Breast epithelium (tissue), 4 donors: ENCODE measurements at regions not wholly inside any gene's neighbourhood (a gene's known extent, or its start where the extent isn't known, plus 50 kb on each side); places are given as distances from the start of the nearest gene placed in this dataset.

Source experiments
- DNase-seq, 2 donors: peaks; one replicate each; pipeline ENCODE4 v3.0.0-alpha.2; 2019; ENCODE audit warnings: low spot score in 2 of 2
- H3K27ac ChIP-seq, 2 donors: fragments of 200-600 bp; sonication (generic) in 1 of 2; one replicate each; pipeline ENCODE4 v1.5.1; 2016 to 2019; ENCODE audit warnings: mild to moderate bottlenecking in 1 of 2
- H3K27me3 ChIP-seq, 2 donors: fragments of 200-600 bp; sonication (generic) in 1 of 2; one replicate each; pipeline versions ENCODE4 v1.5.1 to v1.6.0; 2017 to 2019; ENCODE audit warnings: control low read depth in 1 of 2, mild to moderate bottlenecking in 1 of 2
- H3K36me3 ChIP-seq: fragments of 200-600 bp; one replicate; pipeline ENCODE4 v1.5.1; 2019
- H3K4me1 ChIP-seq, 2 donors: fragments of 200-600 bp; sonication (generic); one replicate each; pipeline ENCODE4 v1.5.1; 2016 to 2019; ENCODE audit warnings: control low read depth in 1 of 2
- H3K4me3 ChIP-seq, 3 donors: fragments of 200-600 bp; sonication (generic); 1 replicate in 2 of 3; 2 replicates in 1 of 3; pipeline ENCODE4 v1.5.1; 2016 to 2019; ENCODE audit warnings: mild to moderate bottlenecking in 3 of 3, moderate library complexity in 2 of 3
- H3K9me3 ChIP-seq, 2 donors: fragments of 200-600 bp; sonication (generic) in 1 of 2; one replicate each; pipeline ENCODE4 v1.5.1; 2016 to 2019; ENCODE audit warnings: control low read depth in 1 of 2
- POLR2A ChIP-seq: fragments of 450-650 bp; IDR thresholded peaks from one replicate; pipeline ENCODE4 v1.6.1; 2016; ENCODE audit warnings: antibody characterized with exemption, mild to moderate bottlenecking, moderate library complexity
- POLR2AphosphoS5 ChIP-seq, 3 donors: sonication (generic); formaldehyde crosslinking; IDR thresholded peaks; one replicate each; pipeline ENCODE4 v1.6.1; 2017; ENCODE audit warnings: antibody characterized with exemption in 3 of 3
- intact Hi-C: fragments of 100-400 bp; cut with DNase I; formaldehyde crosslinking; loops from one replicate; pipeline ENCODE4 v1.15.1; 2023; ENCODE audit warnings: low total_unique reads
- TF ChIP-seq, protein P1 (sequence below), 3 donors: fragments of 450-650 bp; IDR thresholded peaks; one replicate each; pipeline ENCODE4 v1.5.1; 2016 to 2017; ENCODE audit warnings: antibody characterized with exemption in 3 of 3, mild to moderate bottlenecking in 3 of 3, moderate library complexity in 3 of 3

DNA sequence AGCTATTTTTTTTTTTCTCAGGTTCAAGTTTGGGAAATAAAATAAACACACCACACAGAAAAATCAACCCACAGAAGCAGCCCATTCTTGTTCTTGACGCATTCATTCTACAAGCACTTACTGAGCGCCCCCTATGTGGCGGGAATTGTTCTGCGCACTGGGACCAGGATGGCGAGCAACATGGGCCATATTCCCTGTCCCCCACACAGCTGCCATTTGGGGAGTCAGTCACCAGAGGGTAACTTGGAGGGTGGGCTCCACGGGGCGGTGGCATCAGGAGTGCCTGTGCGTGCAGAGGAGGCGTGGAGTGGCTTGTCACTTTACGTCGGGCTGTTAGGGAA, 185.0 kb upstream of the PDE10A start:
- TF ChIP-seq, protein P1, sequence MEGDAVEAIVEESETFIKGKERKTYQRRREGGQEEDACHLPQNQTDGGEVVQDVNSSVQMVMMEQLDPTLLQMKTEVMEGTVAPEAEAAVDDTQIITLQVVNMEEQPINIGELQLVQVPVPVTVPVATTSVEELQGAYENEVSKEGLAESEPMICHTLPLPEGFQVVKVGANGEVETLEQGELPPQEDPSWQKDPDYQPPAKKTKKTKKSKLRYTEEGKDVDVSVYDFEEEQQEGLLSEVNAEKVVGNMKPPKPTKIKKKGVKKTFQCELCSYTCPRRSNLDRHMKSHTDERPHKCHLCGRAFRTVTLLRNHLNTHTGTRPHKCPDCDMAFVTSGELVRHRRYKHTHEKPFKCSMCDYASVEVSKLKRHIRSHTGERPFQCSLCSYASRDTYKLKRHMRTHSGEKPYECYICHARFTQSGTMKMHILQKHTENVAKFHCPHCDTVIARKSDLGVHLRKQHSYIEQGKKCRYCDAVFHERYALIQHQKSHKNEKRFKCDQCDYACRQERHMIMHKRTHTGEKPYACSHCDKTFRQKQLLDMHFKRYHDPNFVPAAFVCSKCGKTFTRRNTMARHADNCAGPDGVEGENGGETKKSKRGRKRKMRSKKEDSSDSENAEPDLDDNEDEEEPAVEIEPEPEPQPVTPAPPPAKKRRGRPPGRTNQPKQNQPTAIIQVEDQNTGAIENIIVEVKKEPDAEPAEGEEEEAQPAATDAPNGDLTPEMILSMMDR (IDR thresholded peaks at IDR 0.05): no peak
- no peak overlapping the region for H3K4me3 ChIP-seq
- DNase-seq: no peak
- intact Hi-C loops: no loop called here
- H3K27ac ChIP-seq: no peak overlapping the region
- H3K9me3 ChIP-seq: no peaks in the 10 kb centered on the region
- H3K27me3 ChIP-seq: no peaks in the 10 kb centered on the region
- H3K36me3 ChIP-seq: no peaks in the 10 kb centered on the region
- H3K4me1 ChIP-seq: no peaks in the 10 kb centered on the region

DNA sequence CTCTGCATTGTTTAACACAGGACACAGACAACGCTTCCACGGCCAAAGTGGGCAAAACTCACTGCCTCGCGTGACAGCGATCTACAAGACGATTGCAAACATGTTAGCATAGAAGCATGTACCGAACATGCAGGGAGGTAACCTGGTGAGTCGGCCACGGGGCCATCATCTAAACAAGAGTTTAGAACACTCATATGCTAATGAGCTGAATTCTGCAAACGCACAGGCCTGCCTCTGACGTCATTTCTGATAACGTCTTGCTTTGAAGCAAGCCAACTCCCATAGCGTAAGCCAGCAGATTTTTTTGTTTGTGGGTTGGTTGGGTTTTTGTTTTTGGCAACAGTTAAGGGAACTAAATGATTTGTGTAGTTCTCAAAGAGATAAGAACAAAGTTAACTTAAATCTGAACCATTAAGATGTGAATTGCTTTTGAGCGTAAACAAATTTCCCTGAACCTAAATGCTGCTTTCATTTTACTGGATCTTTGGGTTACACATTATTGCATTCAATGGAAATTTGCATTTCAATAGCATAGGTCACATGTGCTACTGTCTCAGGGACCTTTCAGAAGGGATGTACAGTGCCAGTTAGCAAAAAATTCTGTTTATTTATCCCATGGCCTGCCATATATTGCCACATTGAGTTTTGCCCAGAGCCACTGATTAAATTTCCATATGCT, 184.5 kb upstream of the PDE10A start:
- H3K4me3 ChIP-seq: no peak overlapping the region
- intact Hi-C loops: no loop called here
- H3K9me3 ChIP-seq: no peaks in the 10 kb centered on the region
- TF ChIP-seq POLR2A: no peak
- TF ChIP-seq POLR2AphosphoS5 (IDR thresholded peaks at IDR 0.05): no peak
- TF ChIP-seq, protein P1 (IDR thresholded peaks at IDR 0.05): no peak
- no peaks in the 10 kb centered on the region for H3K27me3 ChIP-seq
- no peak overlapping the region for H3K27ac ChIP-seq
- no peaks in the 10 kb centered on the region for H3K4me1 ChIP-seq
- DNase-seq: no peak
- H3K36me3 ChIP-seq: no peaks in the 10 kb centered on the region

DNA sequence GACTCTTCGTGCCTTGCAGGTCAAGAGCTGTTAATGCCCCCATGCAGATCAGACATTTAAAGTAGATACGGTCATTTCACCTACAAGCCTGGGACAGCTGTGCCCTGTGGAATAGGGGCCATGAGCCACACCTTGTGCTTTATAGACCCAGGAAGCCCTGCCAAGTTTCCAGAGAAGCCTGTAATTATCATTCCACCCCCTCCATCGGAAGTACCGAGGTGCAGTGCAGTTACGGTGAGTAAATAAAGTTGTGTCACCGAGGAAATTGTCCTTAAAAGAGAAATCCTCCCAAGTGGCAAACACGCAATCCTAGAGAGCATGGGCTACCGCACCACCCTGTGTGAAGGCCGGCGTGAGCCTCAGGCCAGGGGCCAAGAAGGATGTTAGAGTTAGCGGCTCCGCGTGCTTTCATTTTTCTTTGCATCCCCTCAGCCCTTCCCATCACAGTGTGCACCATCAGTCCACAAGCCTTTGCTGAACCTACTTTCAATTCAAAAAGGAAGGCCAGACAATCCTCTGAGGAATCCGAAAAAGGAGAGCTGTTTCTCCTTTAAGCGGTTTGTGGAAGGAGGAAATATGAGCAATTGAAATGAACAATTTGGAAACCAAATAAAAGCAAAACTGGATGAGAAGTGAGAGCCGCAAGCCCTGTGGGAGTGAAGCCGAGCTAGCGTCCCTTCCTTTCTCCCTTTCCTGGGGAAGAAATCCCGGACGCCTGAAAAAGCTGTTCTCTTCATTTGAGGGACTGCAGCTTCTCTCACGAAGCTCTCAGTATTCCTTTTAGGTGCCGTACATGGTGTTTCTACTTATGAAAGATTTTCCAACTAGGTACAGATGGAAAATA, 183.3 kb upstream of the PDE10A start:
- intact Hi-C loops: no loop called here
- peak overlapping the region in 1 of 2 donors; percentile 39 for H3K27ac ChIP-seq

DNA sequence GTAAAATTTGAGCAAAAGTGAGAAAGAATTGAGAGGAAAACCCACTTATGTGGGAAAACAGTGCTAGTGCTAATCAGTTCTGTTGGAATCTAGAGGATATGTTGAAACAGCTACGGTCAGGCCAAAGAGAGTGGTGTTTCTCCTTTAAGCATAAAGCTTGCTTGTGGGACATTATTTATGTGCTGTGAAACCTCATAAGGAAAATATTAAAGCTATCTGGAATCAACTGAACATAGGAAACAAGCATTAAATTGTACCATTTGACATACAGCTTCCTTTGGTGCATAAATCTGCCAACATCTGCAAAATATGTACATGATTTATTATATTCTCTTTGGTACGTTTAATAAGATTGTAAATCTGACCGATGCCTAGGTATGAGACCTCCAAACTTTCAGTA, 182.5 kb upstream of the PDE10A start:
- intact Hi-C loops: no loop called here
- no peaks in the 10 kb centered on the region for H3K36me3 ChIP-seq
- H3K4me3 ChIP-seq: no peak overlapping the region
- H3K9me3 ChIP-seq: no peaks in the 10 kb centered on the region
- no peaks in the 10 kb centered on the region for H3K27me3 ChIP-seq
- TF ChIP-seq, protein P1 (IDR thresholded peaks at IDR 0.05): no peak
- TF ChIP-seq POLR2A (no peak), POLR2AphosphoS5 (IDR thresholded peaks at IDR 0.05) (no peak)
- DNase-seq: no peak
- no peak overlapping the region for H3K27ac ChIP-seq
- H3K4me1 ChIP-seq: no peaks in the 10 kb centered on the region

More for the DNA sequence above, 183.3 kb upstream of the PDE10A start:
- Histone ChIP-seq H3K36me3 (no peaks in the 10 kb centered on the region), H3K9me3 (no peaks in the 10 kb centered on the region), H3K4me3 (peak overlapping the region; percentile 30 to 65 (median 41)), H3K27me3 (no peaks in the 10 kb centered on the region), H3K4me1 (no peaks in the 10 kb centered on the region)
- no peak for DNase-seq
- TF ChIP-seq POLR2AphosphoS5 (IDR thresholded peaks at IDR 0.05): no peak
- TF ChIP-seq, protein P1 (IDR thresholded peaks at IDR 0.05): no peak
- no peak for TF ChIP-seq POLR2A

DNA sequence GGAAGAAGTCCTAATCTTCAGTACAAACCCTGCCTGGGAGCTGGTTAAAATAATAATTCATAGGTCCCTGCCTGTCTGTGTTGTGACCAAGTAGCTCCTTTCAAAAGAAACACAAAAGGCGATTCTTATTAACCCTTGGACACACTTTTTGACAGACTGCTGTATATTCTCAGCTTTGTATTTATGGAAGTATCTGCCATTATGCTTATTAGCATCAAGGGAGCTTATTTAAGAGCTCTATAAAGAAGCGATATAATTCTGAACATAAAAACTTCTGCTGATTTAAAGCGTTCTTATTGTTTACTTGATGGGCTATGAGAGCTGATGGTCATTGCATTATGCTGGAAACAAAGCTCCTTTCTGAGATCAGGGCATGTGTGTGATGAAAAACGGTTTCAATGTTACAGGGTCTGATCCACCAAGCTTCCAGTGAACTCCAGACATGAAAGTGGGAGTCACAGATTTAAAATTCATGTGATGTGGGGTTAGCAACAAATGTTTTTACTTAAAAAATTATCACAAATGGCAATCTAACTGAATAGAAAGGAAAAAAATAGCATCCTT, 181.8 kb upstream of the PDE10A start:
- intact Hi-C loops: no loop called here
- Histone ChIP-seq H3K9me3 (no peaks in the 10 kb centered on the region), H3K4me3 (no peak overlapping the region), H3K27me3 (no peaks in the 10 kb centered on the region), H3K36me3 (no peaks in the 10 kb centered on the region), H3K4me1 (no peaks in the 10 kb centered on the region), H3K27ac (no peak overlapping the region)
- DNase-seq: no peak
- TF ChIP-seq POLR2AphosphoS5 (IDR thresholded peaks at IDR 0.05): no peak
- no peak for TF ChIP-seq POLR2A
- TF ChIP-seq, protein P1 (IDR thresholded peaks at IDR 0.05): no peak
